Ramos (cell line): ENCODE measurements at regions not wholly inside any gene's neighbourhood (a gene's known extent, or its start where the extent isn't known, plus 50 kb on each side); places are given as distances from the start of the nearest gene placed in this dataset.

Source experiments
- in situ Hi-C: fragments of 300-500 bp; cut with MboI; formaldehyde crosslinking; loops from one replicate; pipeline ENCODE4 v1.14.3; 2022; ENCODE audit warnings: low sequenced_read_pairs; ENCODE audit not compliant: unreplicated experiment

- in situ Hi-C loops: no loop called here
These were observed 107.4 kb downstream of the MYCN start for GRCh38 chr2:16047701-16048100.

GRCh38 chr2:16046649-16047048 is 106.3 kb downstream of the MYCN start:
- in situ Hi-C loops: no loop called here

- in situ Hi-C loops: no loop called here
These were observed 105.5 kb downstream of the MYCN start for GRCh38 chr2:16045653-16046352.

- in situ Hi-C loops: no loop called here
These were observed 104.7 kb downstream of the MYCN start for GRCh38 chr2:16044946-16045456.

GRCh38 chr2:16043627-16044026 is 103.3 kb downstream of the MYCN start:
- in situ Hi-C loops: no loop called here

- in situ Hi-C loops: no loop called here
These were observed 102.8 kb downstream of the MYCN start for GRCh38 chr2:16043192-16043591.

GRCh38 chr2:16042201-16042700 is 101.9 kb downstream of the MYCN start:
- in situ Hi-C loops: no loop called here

- in situ Hi-C loops: no loop called here
These were observed 100.1 kb downstream of the MYCN start for GRCh38 chr2:16040271-16041010.

- in situ Hi-C loops: no loop called here
These were observed 99.5 kb downstream of the MYCN start for GRCh38 chr2:16039823-16040222.

GRCh38 chr2:16039055-16039454 is 98.7 kb downstream of the MYCN start:
- in situ Hi-C loops: no loop called here

GRCh38 chr2:16038621-16039020 is 98.3 kb downstream of the MYCN start:
- in situ Hi-C loops: no loop called here

- in situ Hi-C loops: no loop called here
These were observed 97.6 kb downstream of the MYCN start for GRCh38 chr2:16037808-16038457.

- in situ Hi-C loops: no loop called here
These were observed 96.6 kb downstream of the MYCN start for GRCh38 chr2:16036951-16037350.

GRCh38 chr2:16035747-16036745 is 95.7 kb downstream of the MYCN start:
- in situ Hi-C loops: no loop called here

- in situ Hi-C loops: no loop called here
These were observed 94.8 kb downstream of the MYCN start for GRCh38 chr2:16034975-16035746.

GRCh38 chr2:16034151-16034974 is 94.0 kb downstream of the MYCN start:
- in situ Hi-C loops: no loop called here

GRCh38 chr2:16033032-16033293 is 92.6 kb downstream of the MYCN start:
- in situ Hi-C loops: no loop called here

- in situ Hi-C loops: no loop called here
These were observed 92.1 kb downstream of the MYCN start for GRCh38 chr2:16032282-16033031.
